ENCODE measurements at regions not wholly inside any gene's neighbourhood (a gene's known extent, or its start where the extent isn't known, plus 50 kb on each side); places are given as distances from the start of the nearest gene placed in this dataset.

DNA sequence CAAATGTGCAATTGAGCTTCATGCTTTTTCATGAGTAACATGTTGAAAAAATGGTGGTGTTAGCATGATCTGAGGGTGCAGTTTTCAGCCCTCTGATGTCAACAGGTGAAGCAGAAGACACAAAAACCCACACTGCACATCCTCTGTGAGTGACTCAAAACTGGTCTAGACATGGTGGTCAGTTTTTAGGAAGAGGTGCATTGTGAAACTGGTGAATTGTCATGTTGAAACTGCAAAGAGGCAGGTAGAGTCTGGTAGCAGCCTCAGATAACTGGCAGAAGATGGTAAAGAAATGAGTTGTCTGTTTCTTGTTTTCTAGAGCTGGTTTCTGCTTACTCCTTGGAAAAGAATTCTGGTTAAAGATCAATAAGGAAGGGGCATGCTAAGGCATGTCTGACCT lies 97.3 kb upstream of the HMCN1 start:
- intact Hi-C loops (cut with DNase I), result no loop called here
- TF ChIP-seq, protein P1, sequence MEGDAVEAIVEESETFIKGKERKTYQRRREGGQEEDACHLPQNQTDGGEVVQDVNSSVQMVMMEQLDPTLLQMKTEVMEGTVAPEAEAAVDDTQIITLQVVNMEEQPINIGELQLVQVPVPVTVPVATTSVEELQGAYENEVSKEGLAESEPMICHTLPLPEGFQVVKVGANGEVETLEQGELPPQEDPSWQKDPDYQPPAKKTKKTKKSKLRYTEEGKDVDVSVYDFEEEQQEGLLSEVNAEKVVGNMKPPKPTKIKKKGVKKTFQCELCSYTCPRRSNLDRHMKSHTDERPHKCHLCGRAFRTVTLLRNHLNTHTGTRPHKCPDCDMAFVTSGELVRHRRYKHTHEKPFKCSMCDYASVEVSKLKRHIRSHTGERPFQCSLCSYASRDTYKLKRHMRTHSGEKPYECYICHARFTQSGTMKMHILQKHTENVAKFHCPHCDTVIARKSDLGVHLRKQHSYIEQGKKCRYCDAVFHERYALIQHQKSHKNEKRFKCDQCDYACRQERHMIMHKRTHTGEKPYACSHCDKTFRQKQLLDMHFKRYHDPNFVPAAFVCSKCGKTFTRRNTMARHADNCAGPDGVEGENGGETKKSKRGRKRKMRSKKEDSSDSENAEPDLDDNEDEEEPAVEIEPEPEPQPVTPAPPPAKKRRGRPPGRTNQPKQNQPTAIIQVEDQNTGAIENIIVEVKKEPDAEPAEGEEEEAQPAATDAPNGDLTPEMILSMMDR (IDR thresholded peaks at IDR 0.05), result no peak
- TF ChIP-seq POLR2A (IDR thresholded peaks at IDR 0.05), result no peak
- no peak for TF ChIP-seq EP300 (IDR thresholded peaks at IDR 0.05)

DNA sequence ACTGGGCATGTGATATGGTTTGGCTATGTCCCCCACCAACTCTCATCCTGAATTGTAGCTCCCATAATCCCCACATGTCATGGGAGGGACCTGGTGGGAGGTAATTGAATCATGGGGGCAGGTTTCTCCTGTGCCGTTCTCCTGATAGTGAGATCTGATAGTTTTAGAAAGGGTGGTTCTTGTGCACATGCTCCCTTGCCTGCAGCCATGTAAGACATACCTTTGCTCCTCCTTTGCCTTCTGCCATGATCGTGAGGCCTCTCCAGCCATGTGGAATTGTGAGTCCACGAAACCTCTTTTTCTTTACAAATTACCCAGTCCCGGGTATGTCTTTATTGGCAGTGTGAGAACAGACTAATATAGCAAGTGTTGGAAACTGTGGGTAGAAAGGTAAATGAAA lies 99.5 kb upstream of the HMCN1 start:
- Histone ChIP-seq H3K4me1 (ENCODE audit: insufficient read depth) (no peaks in the 10 kb centered on the region), H3K9me3 (no peaks in the 10 kb centered on the region), H3K4me3 (no peak overlapping the region), H3K27ac (no peak overlapping the region), H3K27me3 (no peaks in the 10 kb centered on the region), H3K36me3 (no peaks in the 10 kb centered on the region)
- 94 to 96% (median 94%) methylated on average over 4 of the region's 4 CpGs for WGBS, 3 donors
- intact Hi-C loops (cut with DNase I), result no loop called here
- TF ChIP-seq EP300 (IDR thresholded peaks at IDR 0.05) (no peak), POLR2A (IDR thresholded peaks at IDR 0.05) (no peak)
- TF ChIP-seq, protein P1 (IDR thresholded peaks at IDR 0.05), result no peak
- no peak for DNase-seq

More for the DNA sequence above, 97.3 kb upstream of the HMCN1 start:
- Histone ChIP-seq H3K9me3 (no peaks in the 10 kb centered on the region), H3K27ac (no peak overlapping the region), H3K36me3 (no peaks in the 10 kb centered on the region), H3K27me3 (no peaks in the 10 kb centered on the region), H3K4me1 (ENCODE audit: insufficient read depth) (no peaks in the 10 kb centered on the region), H3K4me3 (no peak overlapping the region)
- no peak for DNase-seq

DNA sequence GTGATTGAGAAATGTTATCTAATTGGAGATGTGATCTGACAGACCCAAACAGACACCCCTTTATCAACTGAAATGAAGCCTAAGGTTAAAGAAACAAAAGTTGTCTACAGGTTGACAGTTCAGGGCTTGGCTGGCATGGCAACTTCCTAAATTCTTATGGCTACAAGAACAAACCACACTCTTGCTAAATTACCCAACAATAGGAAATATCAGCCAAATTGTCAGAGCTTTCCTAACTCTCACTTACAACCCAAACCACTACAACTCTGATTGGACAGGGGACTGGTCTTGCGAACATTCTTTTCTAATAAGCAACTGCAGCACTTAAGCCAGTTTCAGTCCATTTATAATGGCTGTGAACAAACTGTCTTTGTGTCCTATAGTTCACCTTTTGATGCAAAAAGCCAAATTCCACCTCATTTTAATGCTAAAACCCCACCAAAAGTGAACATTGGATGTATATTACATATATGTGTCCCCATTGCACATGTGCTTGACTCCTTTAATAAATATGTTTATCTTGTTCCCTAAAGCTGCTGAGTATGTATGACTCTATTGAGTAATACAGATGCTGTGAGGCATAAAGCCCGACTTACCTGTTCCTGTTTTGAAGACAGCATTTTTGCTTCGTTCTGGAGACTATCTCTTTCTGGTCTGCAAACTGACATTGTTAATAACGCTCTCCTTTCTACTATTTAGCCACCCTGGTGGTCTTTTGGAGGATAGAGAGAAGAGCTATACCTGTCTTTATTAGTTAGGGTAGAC lies 101.3 kb upstream of the HMCN1 start:
- no peaks in the 10 kb centered on the region for H3K4me1 ChIP-seq (ENCODE audit: insufficient read depth)
- no peaks in the 10 kb centered on the region for H3K9me3 ChIP-seq
- H3K36me3 ChIP-seq, result no peaks in the 10 kb centered on the region
- 91 to 96% (median 92%) methylated on average over 4 of the region's 4 CpGs for WGBS, 3 donors
- no peak overlapping the region for H3K27ac ChIP-seq
- TF ChIP-seq EP300 (IDR thresholded peaks at IDR 0.05), result no peak
- TF ChIP-seq, protein P1 (IDR thresholded peaks at IDR 0.05), result no peak
- no peak for TF ChIP-seq POLR2A (IDR thresholded peaks at IDR 0.05)
- intact Hi-C loops (cut with DNase I), result no loop called here
- H3K4me3 ChIP-seq, result no peak overlapping the region
- DNase-seq, result no peak
- no peaks in the 10 kb centered on the region for H3K27me3 ChIP-seq

DNA sequence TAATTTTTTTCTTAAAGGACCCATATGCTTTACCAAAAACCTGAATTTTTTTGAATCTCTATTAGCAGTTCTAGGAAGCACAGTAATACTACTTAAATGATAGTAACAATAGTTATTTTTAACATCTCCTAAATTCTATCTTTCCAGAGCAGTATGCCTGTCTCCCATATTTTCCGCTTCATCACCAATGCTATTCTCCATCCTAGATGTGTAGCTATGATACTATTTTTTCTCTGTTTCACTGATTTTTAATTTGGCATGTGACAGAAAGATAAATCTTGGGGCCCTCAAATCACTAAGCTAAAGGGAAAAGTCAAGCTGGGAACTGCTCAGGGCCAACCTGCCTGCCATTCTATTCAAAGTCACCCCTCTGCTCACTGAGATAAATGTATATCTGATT lies 102.3 kb upstream of the HMCN1 start:
- Histone ChIP-seq H3K4me1 (ENCODE audit: insufficient read depth) (no peaks in the 10 kb centered on the region), H3K27me3 (no peaks in the 10 kb centered on the region), H3K4me3 (no peak overlapping the region), H3K27ac (no peak overlapping the region), H3K36me3 (no peaks in the 10 kb centered on the region), H3K9me3 (no peaks in the 10 kb centered on the region)
- intact Hi-C loops (cut with DNase I), result no loop called here
- no peak for TF ChIP-seq POLR2A (IDR thresholded peaks at IDR 0.05)
- TF ChIP-seq, protein P1 (IDR thresholded peaks at IDR 0.05), result no peak
- TF ChIP-seq EP300 (IDR thresholded peaks at IDR 0.05), result no peak
- DNase-seq, result no peak
- WGBS, 3 donors, result 99 to 100% (median 100%) methylated on average over 1 of the region's 1 CpG
